Naive B cell (primary cell): ENCODE measurements at regions not wholly inside any gene's neighbourhood (a gene's known extent, or its start where the extent isn't known, plus 50 kb on each side); places are given as distances from the start of the nearest gene placed in this dataset.

Source experiments
- ATAC-seq, 2 donors: fragments of 150-1000 bp; cut with Tn5 transposase; 2 replicates each; pipeline ENCODE4 v1.10.0; 2021; ENCODE audit warnings: low read depth in 2 of 2, mild to moderate bottlenecking in 2 of 2, moderate library complexity in 2 of 2
- DNase-seq: peaks from one replicate; pipeline ENCODE4 v3.0.0; 2022
- H3K27ac Mint-ChIP-seq, 6 donors: one replicate each; pipeline ENCODE4 v1.8.0; 2020 to 2022; ENCODE audit warnings: mild to moderate bottlenecking in 6 of 6, mixed read lengths in 6 of 6, moderate library complexity in 5 of 6, inconsistent platforms in 2 of 6
- H3K27me3 Mint-ChIP-seq, 3 donors: one replicate each; pipeline ENCODE4 v1.8.0; 2021 to 2022; ENCODE audit warnings: mixed read lengths in 3 of 3, mild to moderate bottlenecking in 1 of 3
- H3K36me3 Mint-ChIP-seq, 2 donors: one replicate each; pipeline ENCODE4 v1.8.0; 2020 to 2022; ENCODE audit warnings: mixed read lengths in 2 of 2, inconsistent platforms in 1 of 2, mild to moderate bottlenecking in 1 of 2
- H3K4me1 Mint-ChIP-seq, 3 donors: one replicate each; pipeline ENCODE4 v1.8.0; 2020 to 2022; ENCODE audit warnings: mixed read lengths in 3 of 3, inconsistent platforms in 1 of 3, mild to moderate bottlenecking in 1 of 3, moderate library complexity in 1 of 3
- H3K4me3 Mint-ChIP-seq, 8 donors: one replicate each; pipeline ENCODE4 v1.8.0; 2020 to 2022; ENCODE audit warnings: mild to moderate bottlenecking in 8 of 8, mixed read lengths in 8 of 8, moderate library complexity in 8 of 8, inconsistent platforms in 2 of 8
- H3K9me3 Mint-ChIP-seq, 7 donors: one replicate each; pipeline ENCODE4 v1.8.0; 2020 to 2022; ENCODE audit warnings: mixed read lengths in 7 of 7, mild to moderate bottlenecking in 5 of 7, inconsistent platforms in 2 of 7, moderate library complexity in 1 of 7

DNA sequence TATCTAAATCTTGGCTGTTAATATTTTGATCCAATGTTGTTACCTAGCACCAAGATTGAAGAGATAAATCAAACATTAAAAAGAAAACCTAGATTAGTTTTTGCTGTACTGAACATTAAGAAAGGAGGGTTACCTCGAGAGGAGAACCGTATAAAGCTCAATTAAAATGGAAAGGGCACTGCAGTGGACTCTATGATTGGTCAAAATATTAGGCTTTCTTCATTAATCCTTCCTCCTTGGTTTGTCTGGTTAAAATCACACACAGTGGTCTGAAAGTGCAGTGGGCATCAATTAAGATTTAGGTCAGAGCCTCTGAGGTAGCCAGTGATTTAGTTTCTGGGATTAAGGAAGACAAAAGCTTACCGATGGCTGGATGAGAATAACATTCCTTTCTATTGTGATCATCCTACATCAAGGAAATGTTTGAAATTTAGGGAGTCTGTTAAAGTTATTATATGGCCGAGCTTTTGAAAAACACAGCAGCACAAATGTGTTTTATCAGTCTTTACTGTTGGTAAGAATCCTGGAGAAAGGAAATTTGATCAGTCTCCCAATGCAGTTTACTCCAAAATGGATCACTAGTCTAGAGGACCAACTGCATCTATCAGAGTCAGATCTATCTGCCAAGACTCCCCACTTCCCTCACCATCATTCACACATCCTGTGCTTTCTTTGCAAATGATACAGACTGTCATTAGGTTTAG, 134.6 kb upstream of the NEDD9 start:
- Mint-ChIP-seq H3K27me3 (no peaks in the 10 kb centered on the region), H3K4me1 (peaks cover 76 to 89% (median 87%) of the 10 kb centered on the region in 3 donors), H3K9me3 (peaks cover 0 to 1% (median 0%) of the 10 kb centered on the region in 7 donors), H3K27ac (peak overlapping the region; percentile 45 to 92 (median 84)), H3K4me3 (peak overlapping the region in 5 of 8 donors; percentile 38 to 60 (median 60)), H3K36me3 (peaks cover 12 to 33% of the 10 kb centered on the region in 2 donors)
- DNase-seq (no peak), ATAC-seq (no peak)

DNA sequence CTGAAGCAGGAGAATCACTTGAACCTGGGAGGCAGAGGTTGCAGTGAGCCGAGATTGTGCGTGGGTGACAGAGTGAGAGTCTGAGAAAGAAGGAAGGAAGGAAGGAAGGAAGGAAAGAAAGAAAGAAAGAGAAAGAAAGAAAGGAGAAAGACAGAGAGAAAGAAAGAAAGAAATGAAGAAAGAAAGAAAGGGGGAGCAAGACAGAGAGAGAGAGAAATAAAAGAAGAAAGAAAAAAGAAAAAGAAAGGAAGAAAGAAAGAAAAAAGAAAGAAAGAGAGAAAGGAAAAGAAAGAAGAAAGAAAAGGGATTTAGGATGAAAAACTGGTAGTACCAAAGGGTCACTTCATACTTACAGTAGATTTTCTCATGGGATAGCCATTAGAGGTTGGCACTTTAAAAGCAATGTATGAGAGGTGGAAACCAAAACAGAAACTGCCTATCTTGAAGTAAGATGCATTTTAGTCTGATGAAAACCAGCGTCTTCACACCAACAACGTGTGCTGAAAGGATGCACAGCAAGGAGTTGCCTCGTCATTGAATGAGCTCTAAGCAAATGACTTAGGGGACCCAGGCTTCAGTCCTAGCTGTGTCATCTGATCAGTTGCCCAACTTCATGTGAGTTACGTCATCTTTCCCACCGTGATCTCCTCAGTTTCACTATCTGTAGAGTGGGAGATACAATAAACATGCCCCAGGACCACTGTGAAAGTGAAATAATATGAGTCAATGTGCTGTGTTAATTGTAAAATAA, 133.9 kb upstream of the NEDD9 start:
- H3K27ac Mint-ChIP-seq = peak overlapping the region; percentile 83 to 96 (median 88)

DNA sequence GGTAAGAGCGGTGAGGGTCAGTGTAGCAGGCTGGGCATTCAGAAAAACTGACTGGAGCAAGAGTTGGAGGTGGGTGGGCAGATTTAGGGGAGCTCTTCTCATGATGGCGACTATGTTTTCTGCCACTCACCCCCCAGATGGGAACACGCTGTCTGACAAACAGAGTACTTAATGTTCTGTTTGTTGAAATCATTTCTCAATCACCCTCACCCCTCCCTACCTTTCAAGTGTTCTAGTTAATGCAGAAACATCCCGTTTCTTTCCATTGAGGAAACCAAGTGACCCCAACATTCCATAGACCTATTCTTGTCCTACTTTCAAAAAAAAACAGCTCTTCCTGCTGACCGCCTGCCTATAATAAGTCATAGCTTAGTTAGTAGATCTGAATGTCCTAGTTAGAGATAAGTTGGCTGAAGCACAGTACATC, 132.5 kb upstream of the NEDD9 start:
- peak overlapping the region; percentile 54 to 94 (median 70) for H3K27ac Mint-ChIP-seq
- peaks cover 27 to 33% of the 10 kb centered on the region in 2 donors for H3K36me3 Mint-ChIP-seq
- H3K4me3 Mint-ChIP-seq = peak overlapping the region in 1 of 8 donors; percentile 27
- peaks cover 0 to 6% (median 2%) of the 10 kb centered on the region in 7 donors for H3K9me3 Mint-ChIP-seq
- no peaks in the 10 kb centered on the region for H3K27me3 Mint-ChIP-seq
- peaks cover 80 to 90% (median 88%) of the 10 kb centered on the region in 3 donors for H3K4me1 Mint-ChIP-seq
- no peak for ATAC-seq
- no peak for DNase-seq

More for the DNA sequence above, 133.9 kb upstream of the NEDD9 start:
- Mint-ChIP-seq H3K27me3 (no peaks in the 10 kb centered on the region), H3K4me1 (peaks cover 80 to 91% (median 90%) of the 10 kb centered on the region in 3 donors), H3K9me3 (no peaks in the 10 kb centered on the region), H3K4me3 (peak overlapping the region in 6 of 8 donors; percentile 38 to 91 (median 58)), H3K36me3 (peaks cover 14 to 31% of the 10 kb centered on the region in 2 donors)
- DNase-seq (no peak), ATAC-seq (peak; percentile 47 to 65)

DNA sequence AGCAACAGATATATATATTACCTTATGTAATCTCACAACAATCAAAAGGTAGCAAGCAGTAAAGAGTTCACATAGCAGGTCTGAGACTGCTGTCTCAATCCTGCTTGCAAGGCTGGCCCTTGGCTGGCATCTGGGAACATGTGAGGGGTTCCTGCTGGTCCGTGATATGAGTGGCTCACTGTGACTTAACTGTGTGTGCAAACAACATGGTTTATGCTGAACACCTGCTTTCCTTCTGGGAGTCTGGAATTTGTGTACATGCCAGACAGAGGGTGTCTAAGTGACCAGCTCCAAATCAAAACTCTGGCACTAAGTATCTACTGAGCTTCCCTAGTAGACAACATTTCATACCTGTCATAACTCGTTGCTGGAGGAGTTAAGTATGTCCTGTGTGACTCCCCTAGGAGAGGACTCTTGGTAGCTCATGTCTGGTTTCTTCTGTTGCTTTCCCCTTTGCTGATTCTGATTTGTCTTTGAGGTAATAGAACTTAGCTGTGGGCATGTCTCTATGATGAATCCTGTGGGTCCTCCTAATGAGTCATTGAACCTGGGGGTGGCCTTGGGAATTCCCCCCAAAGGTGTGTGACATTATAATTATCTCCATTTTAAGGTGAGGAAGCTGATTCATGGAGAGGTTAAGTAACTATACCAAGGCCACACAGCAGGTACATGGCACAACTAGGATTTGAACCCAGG, 131.6 kb upstream of the NEDD9 start:
- no peak for ATAC-seq
- peak overlapping the region in 5 of 6 donors; percentile 27 to 88 (median 40) for H3K27ac Mint-ChIP-seq
- H3K27me3 Mint-ChIP-seq = no peaks in the 10 kb centered on the region
- H3K4me1 Mint-ChIP-seq = peaks cover 77 to 93% (median 88%) of the 10 kb centered on the region in 3 donors
- peaks cover 34 to 42% of the 10 kb centered on the region in 2 donors for H3K36me3 Mint-ChIP-seq
- H3K4me3 Mint-ChIP-seq = peak overlapping the region in 1 of 8 donors; percentile 44
- no peak for DNase-seq
- peaks cover 0 to 9% (median 4%) of the 10 kb centered on the region in 7 donors for H3K9me3 Mint-ChIP-seq

DNA sequence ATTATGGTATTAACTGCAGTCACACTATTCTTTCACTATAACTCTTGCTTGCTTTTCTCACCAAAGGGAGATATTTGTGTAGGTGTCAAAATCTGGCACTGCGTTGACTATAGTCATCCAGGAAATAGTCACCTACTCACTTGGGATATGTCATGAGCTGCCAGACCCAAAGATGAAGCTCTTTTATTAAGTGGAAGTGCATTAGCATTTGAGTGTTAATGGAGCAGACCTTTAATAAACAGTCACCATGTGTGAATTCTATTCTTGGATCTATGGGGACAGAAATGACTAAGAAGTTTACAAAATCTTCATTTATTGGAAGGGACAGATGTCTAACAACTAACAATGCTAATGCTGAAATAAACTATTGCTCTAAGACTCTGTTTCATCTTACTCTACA, 130.1 kb upstream of the NEDD9 start:
- Mint-ChIP-seq H3K27ac (peak overlapping the region in 3 of 6 donors; percentile 3 to 69 (median 34)), H3K4me3 (no peak overlapping the region), H3K9me3 (peaks cover 0 to 9% (median 4%) of the 10 kb centered on the region in 7 donors)

DNA sequence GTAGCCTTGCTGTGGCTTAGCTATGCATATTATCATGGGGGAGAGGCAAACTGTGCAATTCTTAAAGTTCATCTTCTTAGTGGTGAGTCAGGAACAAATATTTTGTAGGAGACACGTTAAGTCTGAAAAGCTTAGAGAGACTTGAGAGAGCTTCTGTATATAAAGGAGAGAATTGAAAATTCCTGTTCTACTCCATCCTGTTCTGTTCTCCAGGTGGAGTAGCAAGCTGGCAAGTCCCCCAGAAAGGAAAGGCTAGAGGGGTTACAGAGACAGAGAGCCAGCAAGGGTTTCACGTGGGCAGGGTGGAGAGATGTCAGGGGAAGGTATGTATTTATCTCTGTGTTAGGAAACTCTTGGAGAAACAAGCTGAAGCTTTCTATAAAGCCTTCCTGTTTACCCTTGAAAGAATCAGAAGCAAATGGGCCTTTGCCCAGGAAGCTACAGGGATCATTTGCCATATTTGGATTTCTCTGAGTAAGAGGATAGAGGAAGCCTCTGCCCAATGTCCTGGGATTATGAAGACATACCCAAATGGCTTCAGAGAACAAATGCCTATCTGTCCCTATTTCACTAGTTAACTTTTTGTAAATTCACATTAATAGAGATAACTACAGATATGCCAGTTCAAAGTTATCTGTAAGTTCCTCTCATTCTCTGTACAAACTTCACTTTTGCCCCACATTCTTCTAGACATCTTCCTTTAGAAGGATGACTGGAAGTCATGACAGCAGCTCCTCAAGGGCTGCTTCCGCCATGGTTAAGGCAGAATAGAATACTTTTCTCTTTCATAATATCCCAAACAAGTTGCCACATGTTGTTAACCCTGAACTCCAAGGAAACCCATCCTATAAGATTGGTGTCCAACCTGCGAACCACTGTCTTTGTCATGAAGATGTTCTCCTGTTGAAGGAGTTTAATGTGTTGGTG, 126.7 kb upstream of the NEDD9 start:
- no peak for DNase-seq
- ATAC-seq = no peak
- Mint-ChIP-seq H3K4me3 (no peak overlapping the region), H3K27ac (peak overlapping the region in 5 of 6 donors; percentile 25 to 85 (median 66)), H3K4me1 (peaks cover 69 to 90% (median 86%) of the 10 kb centered on the region in 3 donors), H3K27me3 (no peaks in the 10 kb centered on the region), H3K9me3 (peaks cover 0 to 9% (median 4%) of the 10 kb centered on the region in 7 donors), H3K36me3 (peaks cover 34 to 46% of the 10 kb centered on the region in 2 donors)

More for the DNA sequence above, 130.1 kb upstream of the NEDD9 start:
- DNase-seq (no peak), ATAC-seq (no peak)
- Mint-ChIP-seq H3K27me3 (no peaks in the 10 kb centered on the region), H3K4me1 (peaks cover 71 to 91% (median 89%) of the 10 kb centered on the region in 3 donors), H3K36me3 (peaks cover 41 to 50% of the 10 kb centered on the region in 2 donors)

DNA sequence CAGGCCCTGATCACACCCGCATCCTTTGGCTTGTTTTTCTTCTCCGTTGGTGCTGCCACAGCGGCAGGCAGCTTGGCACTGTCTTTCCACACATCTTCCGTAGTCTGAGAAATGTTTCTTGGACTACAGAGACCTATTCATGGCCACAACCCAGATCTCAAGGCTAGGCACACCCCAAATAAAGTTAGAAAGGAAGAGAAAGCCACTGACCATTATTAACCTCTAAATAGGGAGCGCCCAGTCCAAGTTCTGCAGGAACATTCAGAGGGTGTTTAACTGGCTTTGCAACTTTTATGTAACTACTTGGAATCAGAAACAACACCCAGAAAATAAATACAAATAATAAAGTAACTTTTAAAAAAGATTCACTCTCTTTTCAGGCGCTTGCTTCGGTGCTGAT, 124.8 kb upstream of the NEDD9 start:
- peaks cover 76 to 93% (median 90%) of the 10 kb centered on the region in 3 donors for H3K4me1 Mint-ChIP-seq
- peak overlapping the region in 6 of 8 donors; percentile 51 to 84 (median 72) for H3K4me3 Mint-ChIP-seq
- peak overlapping the region in 5 of 6 donors; percentile 42 to 93 (median 89) for H3K27ac Mint-ChIP-seq

DNA sequence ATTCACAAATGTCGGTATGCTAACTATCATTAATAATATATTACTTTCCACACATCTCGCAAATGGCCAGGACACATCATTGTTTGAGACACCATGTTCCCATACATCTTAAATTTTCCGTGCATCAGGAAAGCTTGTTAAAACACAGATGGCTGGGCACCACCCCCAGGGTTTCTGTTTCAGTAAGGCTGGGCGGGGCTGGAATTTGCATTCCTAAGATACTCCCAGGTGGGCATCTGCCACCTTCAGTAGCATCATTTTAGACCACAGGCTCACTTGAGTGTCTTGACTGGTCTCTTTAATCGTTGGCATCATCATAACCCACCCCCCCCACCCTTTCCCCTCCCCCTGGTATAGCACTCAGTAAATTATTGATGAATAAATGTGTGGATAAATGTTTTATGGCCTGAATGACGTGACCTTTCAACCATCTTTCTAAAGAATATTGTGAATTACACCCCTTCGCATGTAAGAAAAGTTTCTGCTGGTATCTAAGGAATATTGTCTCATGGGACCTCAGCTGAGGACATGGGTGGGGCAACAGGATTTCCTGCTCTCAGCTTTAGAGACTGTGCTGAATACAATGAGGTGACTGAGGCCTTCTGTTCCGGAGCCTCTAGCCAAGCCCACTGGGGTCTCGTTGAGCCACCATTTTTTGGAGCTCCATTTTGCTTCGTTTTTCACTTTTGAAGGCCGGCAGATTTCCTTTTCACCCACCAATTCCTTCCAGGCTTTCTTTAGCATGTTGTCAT, 124.1 kb upstream of the NEDD9 start:
- Mint-ChIP-seq H3K9me3 (peaks cover 0 to 9% (median 4%) of the 10 kb centered on the region in 7 donors), H3K27me3 (no peaks in the 10 kb centered on the region), H3K27ac (peak overlapping the region in 4 of 6 donors; percentile 84 to 93 (median 90)), H3K4me1 (peaks cover 76 to 93% (median 90%) of the 10 kb centered on the region in 3 donors), H3K4me3 (peak overlapping the region in 6 of 8 donors; percentile 51 to 84 (median 72)), H3K36me3 (peaks cover 52 to 54% of the 10 kb centered on the region in 2 donors)
- DNase-seq = no peak
- ATAC-seq = peak in 1 of 2 donors; percentile 63

More for the DNA sequence above, 124.8 kb upstream of the NEDD9 start:
- DNase-seq (no peak), ATAC-seq (no peak)
- Mint-ChIP-seq H3K27me3 (no peaks in the 10 kb centered on the region), H3K9me3 (peaks cover 0 to 9% (median 4%) of the 10 kb centered on the region in 7 donors), H3K36me3 (peaks cover 46 to 54% of the 10 kb centered on the region in 2 donors)

DNA sequence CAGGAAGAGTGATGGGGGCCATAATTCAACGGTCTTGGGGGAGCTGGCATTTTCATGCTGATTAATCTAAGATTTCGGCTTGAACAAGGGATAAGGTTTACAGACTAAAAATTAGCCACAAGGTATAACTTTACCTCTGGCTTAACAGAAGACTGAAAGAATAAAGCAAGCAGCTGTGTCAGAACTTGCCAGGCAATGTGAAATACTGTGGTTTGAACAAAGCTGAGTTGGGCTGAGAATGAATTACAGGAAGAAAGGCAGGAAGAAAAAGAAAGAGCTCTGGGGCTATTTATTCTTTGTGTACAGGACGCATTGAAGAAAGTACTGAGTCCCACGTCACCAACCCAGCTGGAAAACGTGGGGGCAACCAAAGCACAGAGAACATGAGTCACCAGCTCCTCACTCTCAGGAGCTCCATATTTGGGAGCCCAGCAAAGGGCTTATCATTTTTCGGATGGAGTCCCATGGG, 121.5 kb upstream of the NEDD9 start:
- DNase-seq = no peak
- Mint-ChIP-seq H3K27ac (peak overlapping the region; percentile 81 to 92 (median 87)), H3K4me1 (peaks cover 77 to 97% (median 90%) of the 10 kb centered on the region in 3 donors), H3K27me3 (no peaks in the 10 kb centered on the region), H3K9me3 (peaks cover 0 to 4% (median 0%) of the 10 kb centered on the region in 7 donors), H3K4me3 (peak overlapping the region in 5 of 8 donors; percentile 6 to 51 (median 37)), H3K36me3 (peaks cover 41 to 46% of the 10 kb centered on the region in 2 donors)
- no peak for ATAC-seq

DNA sequence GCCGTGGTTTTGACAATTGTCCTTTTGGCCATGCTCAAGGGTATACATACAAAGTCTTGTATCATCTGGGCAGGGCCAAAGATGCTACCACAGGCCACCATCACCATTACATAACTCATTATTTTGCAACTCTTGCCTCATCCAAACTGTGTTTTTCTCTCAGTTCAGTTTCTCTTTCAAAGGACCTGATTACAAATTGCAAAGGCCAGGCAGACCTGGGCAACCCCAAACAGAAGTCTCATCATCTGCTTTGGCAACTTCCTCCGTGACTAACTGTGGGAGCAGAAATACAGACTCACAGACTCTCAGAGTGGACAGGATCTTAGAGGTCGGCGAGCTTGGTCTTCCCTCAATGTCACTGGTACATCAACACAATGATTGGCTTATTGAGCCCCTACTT, 117.8 kb upstream of the NEDD9 start:
- H3K36me3 Mint-ChIP-seq = peaks cover 30 to 35% of the 10 kb centered on the region in 2 donors
- peaks cover 90 to 99% (median 98%) of the 10 kb centered on the region in 3 donors for H3K4me1 Mint-ChIP-seq
- no peak for ATAC-seq

DNA sequence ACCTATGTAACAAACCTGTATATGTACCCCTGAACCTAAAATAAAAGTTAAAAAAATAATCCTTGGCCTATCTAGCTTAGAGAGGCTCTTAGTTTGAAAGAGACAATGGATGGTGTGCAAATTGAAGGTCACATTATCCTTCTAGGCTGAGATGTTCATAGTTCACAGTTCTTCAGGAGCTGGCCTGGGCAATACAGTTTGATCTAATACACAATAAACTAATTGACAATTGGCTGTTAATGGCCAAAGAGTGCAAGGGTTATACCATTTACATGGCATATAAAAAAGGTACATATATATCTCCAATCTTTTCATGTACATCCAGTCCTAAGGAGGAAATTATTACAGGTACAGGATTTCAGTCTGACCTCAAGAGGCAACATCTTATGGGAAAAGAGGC, 117.4 kb upstream of the NEDD9 start:
- H3K36me3 Mint-ChIP-seq = peaks cover 27 to 39% of the 10 kb centered on the region in 2 donors
- ATAC-seq (no peak), DNase-seq (no peak)
- peak overlapping the region in 1 of 8 donors; percentile 15 for H3K4me3 Mint-ChIP-seq
- H3K27ac Mint-ChIP-seq = peak overlapping the region in 5 of 6 donors; percentile 12 to 83 (median 56)
- no peaks in the 10 kb centered on the region for H3K27me3 Mint-ChIP-seq
- H3K9me3 Mint-ChIP-seq = peaks cover 0 to 4% (median 0%) of the 10 kb centered on the region in 7 donors
- H3K4me1 Mint-ChIP-seq = peaks cover 90 to 99% (median 99%) of the 10 kb centered on the region in 3 donors

More for the DNA sequence above, 117.8 kb upstream of the NEDD9 start:
- H3K27ac Mint-ChIP-seq = peak overlapping the region; percentile 3 to 66 (median 30)
- H3K4me3 Mint-ChIP-seq = peak overlapping the region in 1 of 8 donors; percentile 45
- no peaks in the 10 kb centered on the region for H3K27me3 Mint-ChIP-seq
- no peak for DNase-seq
- H3K9me3 Mint-ChIP-seq = peaks cover 0 to 4% (median 0%) of the 10 kb centered on the region in 7 donors
